ENCODE measurements at regions not wholly inside any gene's neighbourhood (a gene's known extent, or its start where the extent isn't known, plus 50 kb on each side); places are given as distances from the start of the nearest gene placed in this dataset.

DNA sequence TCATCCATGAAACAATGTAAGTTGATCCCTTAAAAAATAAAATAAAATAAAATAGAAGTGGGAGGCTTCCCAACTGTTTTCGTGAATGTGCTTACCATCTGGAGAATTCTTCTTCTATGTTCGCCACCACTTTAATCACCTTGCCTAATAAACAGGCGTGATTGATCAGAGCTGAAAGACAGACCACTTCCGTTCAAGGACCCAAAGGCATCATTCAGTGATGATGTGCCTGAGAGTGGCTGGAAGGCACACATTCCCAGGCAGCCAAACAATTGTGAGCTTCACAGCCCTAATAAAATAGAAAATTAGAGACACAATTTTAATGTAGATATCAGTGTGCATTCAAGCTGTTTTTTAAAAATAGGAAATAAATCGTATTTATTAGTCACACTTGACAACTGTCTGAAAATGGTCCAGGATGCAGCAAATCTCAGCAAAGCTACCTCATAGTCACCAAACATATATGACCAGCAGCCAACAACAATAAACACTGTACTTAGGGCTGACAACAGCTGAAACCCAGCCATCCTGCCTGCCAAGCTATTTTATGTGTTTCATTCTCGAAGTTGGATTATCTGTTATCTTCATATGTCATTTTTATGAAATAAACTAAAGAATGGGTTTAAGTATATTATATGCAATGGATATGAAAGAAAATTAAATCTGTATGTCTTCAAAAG lies 163.2 kb upstream of the FAM9B start:
- DNase-seq: no peak

DNA sequence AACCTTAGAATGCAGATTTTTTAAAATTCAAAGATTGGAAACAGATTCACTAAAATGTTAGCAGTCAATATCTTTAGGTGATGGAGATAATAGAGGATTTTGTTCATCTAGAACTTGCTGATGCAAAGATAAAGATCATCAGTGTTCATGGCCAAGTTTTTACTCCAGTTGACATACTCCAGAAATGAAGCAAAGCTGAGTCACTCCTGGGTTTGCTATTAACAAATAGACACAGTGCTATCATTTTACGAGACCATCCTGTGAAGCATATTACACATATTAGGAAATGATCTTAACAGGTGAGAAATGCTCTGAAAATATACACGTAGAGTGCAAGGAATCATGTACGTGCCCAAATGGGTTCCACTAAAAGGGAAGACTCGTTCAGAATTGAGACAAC lies 170.6 kb upstream of the FAM9B start:
- DNase-seq: no peak

DNA sequence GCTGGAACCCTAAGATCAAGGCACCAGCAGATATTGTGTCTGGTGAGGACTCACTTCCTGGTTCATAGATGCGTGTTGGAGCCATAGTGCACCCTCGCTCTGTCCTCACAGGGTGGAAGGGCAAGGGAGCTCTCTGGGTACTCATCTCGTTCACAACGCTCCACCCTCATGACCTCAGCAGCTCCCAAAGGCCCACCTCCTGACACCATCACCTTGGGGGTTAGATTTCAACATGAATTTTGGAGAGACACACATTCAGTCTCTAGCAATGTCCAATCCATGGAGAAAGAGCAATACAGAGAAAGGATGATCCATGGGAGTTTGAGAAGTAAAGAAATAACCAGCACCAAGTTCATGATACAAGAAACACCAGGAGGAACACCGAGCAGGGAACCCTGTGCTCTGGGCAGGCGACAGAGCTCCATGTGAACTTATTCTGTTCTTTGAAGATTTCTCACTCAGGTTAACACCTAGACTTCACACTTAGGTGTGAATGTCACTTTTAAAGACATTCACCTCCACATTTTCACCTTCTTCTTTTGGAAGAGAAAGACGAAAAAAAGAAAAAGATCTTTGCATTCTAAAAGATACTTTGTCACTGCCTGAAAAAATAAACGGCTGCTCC lies 171.8 kb upstream of the FAM9B start:
- no peak for DNase-seq

DNA sequence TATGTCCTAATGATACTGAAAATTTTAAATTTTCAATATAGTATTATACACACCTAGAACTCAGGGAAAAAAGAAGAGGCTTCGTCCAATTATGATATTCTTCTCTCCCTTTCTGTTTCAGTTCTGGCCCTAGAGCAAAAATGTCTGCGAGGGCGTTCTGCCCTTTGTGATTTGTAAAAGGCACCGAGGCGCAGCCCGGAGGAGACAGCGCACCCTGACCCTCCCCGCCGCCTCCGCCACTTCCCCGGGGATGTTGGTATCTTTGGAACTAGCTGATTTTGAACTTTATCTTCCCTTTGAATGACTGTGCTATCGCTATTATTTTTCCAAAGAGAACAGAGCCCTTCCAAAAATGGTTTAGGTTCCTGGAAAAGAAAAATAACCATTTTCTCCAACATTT lies 173.2 kb upstream of the FAM9B start:
- no peak for DNase-seq

DNA sequence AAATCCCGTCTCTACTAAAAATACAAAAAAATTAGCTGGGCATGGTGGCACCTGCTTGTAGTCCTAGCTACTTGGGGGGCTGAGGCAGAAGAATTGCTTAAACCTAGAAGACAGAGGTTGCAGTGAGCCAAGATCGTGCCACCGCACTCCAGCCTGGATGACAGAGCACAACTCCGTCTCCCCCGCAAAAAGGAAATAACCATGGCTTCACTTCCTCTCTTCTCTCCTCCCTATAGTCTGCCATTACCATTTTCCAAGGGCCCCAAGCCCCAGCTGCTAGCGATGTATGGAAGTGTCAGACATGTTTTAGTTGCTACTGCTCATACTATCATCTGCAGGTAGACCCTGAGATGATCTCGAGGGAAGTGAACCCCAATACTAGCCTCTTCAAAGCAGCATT lies 177.3 kb upstream of the FAM9B start:
- no peak for DNase-seq

DNA sequence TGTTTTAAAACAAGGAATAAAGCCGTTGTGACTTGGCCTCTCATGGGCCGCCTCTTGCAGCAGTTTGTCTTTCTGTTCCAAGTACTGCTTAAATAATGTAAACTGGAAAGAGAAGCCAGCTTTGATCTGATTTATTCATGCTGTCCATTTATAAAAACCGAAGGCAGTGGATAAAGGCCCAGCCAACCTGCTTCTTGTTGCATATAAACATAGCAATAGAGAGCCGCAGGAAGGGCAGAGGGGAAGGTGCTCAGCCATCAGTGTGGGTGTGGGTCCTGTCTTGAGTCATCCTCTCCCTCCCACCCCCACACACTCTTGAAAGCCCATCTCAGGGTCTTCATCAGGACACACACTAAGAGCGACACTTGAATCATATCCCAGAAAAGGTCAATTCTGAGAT lies 187.9 kb upstream of the FAM9B start:
- no peak for DNase-seq

DNA sequence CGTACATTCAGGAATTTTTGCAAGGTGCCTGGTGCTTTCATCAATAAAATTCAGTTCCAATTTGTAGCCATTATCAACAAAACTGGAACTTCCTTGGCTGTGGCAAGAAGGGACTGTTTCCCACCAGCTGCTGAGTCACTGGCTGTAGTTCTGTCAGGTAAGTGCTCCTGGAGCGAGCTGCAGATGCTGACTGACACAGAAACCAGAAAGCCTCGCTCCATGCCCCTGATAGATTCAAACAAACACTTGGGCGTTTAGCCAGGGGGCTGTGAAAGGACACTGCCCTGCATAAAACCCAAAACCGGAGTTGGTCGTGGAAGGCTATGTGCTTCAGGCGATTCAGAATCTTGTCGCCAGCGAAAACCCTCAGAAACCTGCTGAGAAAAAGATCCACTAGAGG lies 188.4 kb upstream of the FAM9B start:
- no peak for DNase-seq

DNA sequence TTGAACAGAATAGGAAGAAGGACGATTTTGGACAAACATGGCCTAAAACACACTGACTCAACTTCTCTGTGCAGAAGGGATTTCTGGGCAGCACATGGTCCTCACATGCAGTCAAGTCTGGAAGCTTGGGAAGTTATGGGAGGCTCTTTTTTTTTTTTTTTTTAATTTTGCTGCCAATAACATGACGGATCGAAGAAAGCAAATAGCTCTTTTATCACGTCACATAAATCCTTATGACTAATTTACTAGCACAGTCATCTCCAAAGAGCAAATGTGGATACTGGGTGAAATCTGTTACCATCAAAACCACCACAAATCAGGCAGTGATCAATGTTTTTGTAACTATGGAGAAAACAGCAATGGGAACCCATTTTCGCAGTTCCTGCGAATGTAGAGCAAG lies 193.3 kb upstream of the FAM9B start:
- DNase-seq: no peak

DNA sequence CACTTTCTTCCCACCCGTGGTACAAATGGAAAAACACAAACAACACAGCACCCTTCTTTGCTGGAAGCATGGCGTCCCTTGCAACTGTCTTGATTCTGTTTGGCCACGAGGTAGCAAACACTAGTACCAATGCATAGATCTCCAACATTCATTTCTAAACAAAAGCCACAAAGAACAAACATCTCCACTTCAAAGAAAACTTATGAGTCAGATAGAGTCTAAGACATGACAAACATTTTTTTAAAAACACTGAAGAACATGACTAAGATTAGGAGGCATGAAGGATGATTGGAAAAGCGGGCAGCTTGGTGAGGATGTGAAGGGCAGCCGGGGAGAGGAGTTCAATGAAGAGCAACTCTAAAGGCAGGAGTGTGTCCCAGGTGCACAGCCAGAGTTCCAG lies 197.6 kb upstream of the FAM9B start:
- no peak for DNase-seq

DNA sequence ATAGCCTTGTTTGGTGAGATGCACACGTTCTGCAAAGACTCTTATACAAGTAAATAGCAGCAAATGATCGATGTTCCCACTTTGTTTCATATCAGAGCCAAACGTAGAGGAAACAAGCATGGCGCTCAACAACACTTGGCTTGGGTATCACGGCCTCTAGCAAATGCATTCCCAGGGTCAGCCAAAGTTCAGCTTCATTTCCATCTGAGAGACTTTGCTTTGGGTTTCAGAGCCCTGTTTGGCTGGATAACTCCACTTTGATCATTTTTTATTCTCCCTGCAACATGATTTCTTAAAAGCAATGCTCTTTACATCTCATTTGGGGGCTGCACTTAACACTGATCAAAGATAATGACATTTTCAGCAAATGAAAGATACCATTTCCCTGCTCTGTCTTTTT lies 199.2 kb upstream of the FAM9B start:
- no peak for DNase-seq

DNA sequence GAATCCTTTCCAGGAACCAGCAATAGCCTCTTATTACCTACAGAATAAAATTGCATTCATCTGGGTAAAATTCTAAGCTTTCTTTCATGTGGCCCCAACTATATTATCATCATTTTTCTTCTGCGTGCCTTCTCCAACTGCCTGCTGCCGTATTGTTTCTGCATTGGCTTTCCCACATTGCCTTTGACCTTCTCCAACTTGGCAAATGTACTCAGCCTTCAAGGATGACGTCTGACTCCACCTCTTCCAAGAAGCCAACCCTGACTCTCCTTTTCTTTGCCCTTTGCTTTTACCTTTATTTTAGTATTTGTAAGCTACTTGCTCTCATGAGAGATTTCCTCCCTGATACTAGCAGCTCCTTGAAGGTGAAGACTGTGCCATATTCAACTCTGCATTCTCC lies 200.4 kb upstream of the FAM9B start:
- no peak for DNase-seq

DNA sequence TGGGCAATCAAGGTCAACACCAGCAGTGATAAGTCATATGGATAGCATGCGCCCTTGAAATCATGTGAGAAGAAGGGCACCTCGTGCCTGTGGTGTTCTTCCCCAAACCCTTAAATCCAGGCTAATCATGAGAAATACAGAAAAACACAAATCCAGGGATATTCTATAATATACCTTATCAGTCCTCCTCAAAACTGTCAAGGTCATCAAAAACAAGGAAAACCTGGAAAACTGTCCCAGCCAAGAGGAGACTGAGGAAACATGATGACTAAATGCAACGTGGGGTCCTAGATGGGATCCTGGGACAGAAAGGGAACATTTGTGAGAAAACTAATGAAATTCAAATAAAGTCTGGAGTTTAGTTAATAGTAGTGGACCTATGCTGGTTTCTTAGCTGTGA lies 201.8 kb upstream of the FAM9B start:
- DNase-seq: no peak

DNA sequence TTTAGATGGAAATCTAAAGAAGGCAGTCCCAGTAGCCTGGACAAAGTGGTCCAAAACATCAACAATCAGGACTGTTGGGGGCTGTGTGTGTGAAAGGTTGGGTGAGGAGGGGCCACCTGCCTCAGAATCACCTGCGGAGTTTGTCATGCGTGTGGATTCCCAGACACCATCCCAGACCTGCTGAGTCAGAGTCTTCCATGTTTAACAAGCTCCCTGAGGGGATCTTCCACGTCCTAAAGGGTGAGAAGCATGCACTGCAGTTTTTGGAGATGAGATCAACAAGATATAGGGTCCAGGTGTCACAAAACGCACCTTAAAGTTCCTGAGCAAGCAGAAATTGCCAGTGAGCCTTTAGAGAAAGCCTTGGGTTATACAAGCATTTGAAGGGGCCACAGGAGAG lies 207.0 kb upstream of the FAM9B start:
- DNase-seq: no peak

DNA sequence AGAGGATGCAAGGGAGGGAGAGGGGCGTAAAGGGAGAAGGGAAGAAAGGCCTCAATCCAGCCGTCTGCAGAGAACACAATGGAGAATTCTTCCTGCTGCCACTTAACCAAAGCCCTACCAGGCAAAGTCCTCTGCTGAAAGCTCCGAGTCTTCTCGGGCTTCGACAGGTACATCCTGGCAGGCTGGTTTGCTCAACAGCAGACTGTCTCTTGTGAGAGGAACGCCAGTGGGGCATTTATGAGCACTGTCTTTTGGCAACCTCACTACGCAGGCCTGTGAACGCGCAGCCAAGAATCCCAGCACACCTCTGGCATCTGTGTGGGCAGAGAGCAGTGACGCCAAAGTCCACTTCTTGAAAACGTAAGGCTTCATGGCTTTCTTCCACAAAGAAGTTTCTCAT lies 207.5 kb upstream of the FAM9B start:
- DNase-seq: no peak

DNA sequence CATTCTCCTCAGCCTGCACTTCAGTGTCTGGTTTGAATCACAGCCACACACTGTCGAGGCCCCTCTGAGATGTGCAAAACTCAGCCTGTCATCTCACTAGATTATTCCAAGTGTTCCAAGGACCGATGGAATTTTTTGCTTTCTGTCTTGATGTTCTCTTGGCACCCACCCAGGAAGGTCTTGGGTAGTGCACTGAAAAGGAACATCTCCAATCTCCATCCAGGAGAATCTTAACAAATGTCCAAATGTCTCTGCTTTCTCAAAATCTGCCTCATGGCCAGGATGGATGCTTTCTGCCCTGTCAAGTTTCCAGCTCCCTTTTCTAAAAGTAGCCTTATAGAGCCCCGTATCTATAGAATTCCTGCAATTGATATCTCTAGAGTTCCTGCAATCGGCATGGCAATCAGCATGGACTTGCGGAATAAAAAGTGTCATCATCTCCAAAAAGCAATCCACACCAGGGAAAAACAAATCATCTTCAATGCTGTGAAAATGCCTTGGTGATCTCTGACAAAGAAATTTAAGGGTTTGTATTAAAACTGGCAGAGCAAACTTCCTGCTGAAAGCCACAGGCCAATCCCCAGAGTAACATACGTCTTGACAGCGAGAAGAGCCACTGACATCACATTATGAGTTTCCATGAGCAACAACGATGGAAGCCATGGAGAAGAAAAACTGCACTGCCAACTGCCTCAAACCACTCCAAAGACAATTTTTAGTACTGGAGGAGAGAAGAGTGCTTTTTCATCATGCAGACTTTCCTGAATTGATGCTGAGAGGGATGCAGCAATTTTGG lies 215.3 kb upstream of the FAM9B start:
- no peak for DNase-seq

DNA sequence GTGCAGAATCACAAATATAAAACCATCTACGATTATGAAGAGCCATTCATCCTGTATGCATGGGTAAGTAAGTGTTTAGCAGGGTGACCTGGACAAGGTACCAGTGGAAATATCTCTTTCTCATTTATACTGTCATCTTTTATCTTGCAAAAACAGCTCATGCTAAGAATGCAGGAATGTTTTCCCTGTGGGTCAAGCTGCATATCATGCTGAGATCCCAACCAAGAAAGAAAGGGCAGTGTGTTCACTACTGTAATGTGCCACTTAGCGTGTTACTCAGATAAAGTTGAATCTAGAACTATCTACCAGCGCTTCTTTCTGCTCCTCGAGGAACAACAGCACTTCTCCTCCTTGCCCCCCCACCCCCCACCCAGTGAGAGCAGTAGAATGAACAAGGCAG lies 212.7 kb upstream of the TBL1X start:
- no peak for DNase-seq

DNA sequence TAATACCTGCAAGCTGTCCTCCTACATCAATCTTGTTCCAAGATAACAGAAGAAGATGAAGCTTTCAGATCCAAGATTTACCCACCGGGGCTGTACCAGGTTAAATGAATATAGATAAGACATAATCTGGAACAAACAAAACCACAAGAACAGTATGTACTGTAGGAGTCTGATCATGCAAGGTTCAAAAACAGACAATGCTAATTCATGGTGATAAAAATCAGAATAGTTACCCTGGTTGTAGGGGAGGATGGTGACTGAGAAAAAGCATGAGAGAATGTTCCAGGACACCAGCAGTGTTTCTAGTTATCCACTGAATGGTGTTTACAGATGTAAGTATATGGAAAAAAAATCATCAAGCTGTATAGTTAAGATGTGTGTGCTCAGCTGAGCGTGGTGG lies 211.6 kb upstream of the TBL1X start:
- no peak for DNase-seq

DNA sequence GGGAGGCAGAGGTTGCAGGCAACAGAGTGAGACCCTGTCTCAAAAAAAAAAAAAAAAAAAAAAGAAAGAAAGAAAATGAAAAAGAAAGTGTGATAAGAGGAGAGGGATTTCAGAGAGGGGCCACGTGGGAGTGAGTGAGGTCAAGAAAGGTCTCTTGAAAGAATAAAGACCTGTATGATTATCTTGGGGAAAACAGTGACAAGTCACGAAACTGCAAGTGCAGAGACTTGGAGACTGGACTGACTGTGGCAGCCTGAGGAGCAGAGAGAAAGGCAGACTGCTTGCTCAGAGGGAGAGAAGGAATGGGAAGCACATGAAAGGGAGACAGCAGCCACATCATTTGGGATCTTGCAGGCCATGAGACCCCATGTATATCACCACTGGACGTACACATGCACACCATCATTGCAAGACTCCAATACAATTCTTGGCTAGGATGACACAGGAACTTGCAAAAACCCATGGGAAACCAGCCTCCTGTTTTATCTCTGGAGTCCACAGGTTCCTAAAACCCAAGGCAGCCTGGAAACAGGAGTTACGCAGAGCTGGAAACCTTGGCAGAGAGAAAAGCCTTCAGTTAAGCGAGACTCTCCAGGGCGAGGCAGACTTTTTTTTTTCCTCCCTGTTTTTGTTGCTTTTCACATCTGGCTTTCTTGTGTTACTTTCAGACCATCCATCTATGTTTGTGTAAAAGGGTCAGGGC lies 207.0 kb upstream of the TBL1X start:
- no peak for DNase-seq

DNA sequence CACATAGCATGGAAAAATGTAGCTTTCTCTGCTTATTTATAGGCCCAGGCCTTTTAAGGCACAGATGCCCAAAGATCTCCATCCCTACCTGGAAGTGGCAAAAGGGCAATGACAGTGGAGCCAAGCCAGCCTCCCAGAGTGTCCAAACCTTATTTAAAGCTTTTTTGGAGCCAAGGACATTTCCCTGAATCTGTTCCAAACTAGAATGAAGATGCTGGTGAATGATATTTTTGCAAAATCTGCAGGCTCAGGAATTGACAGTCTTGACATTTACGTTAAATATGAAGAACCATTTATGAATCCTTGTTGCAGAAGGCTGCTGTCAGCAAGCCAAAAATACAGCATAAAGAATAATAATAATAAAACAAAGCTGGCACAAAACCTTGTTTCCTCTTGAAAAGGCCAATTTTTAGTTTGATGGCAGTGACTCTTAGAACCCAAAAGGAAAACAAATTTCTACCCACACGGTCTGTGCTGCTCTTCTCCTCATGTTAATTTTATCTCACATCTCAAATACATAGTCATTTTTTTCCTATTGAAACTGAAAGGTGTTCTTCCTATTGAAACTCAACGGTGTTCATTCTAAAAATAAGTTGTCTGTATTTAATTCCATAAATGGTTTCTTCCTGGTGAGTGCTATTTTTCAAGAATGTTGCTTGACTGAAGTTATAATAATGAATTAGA lies 206.3 kb upstream of the TBL1X start:
- no peak for DNase-seq

DNA sequence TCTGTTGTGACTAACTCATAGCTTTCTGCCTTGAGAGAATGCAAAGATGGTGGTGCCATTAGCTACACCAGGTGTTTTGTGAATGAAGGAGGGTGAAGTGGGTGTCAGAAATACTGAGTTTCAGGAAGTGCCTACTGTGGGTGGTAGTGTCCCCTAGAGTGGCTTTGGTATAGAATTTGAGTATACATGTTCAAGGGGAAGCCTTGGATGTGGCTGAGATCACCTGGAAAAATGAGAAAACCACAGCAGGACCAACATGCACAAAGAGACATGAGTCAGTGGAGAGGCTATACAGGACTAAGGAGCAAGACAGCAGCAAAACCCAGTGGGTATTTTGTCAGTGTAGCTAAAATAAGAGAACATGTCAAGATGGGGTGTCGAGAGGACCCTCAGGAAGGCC lies 204.3 kb upstream of the TBL1X start:
- no peak for DNase-seq

DNA sequence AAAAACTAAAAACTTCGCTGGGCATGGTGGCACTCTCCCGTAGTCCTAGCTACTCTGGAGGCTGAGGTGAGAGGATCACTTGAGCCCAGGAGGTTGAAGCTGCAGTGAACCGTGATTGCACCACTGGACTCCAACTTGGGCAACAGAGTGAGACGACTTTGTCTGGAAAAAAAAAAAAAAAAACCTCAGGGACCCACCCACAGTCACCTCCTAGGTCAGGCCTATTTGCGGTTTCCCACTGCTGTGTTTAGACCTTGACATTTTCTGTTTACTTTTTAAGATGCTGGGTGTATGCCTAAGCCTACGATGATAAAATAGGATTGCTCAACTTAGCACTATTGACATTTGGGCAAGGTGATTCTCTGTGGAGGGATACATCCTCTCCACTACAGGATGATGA lies 197.4 kb upstream of the TBL1X start:
- no peak for DNase-seq

DNA sequence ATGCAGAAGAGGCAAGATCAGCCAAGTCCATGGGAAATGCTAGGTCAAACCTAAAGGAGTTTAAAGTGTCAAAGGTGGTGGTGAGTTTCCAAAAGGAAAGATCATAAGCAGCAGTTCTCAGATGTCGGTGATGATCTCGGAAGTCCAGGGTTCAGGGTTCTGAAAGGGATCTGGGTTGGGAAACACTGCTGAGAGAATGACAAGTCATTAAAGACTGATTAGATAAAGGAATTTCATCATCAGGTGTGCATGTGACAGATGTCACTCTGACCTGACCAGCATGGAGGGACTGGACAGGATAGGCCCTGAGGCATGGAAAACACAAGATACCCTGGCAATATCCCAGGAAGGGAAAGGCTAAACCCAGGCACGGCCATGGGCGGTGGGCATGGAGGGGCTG lies 195.7 kb upstream of the TBL1X start:
- no peak for DNase-seq

Measured in effector CD4-positive, alpha-beta T cell (primary cell).